Suprapubic skin (tissue), 4 donors: ENCODE measurements at regions not wholly inside any gene's neighbourhood (a gene's known extent, or its start where the extent isn't known, plus 50 kb on each side); places are given as distances from the start of the nearest gene placed in this dataset.

Source experiments
- EP300 ChIP-seq: sonication (generic); formaldehyde crosslinking; IDR thresholded peaks from one replicate; pipeline ENCODE4 v1.6.1; 2017; ENCODE audit warnings: antibody characterized with exemption
- POLR2A ChIP-seq, 2 donors: fragments of 450-650 bp; IDR thresholded peaks; one replicate each; pipeline ENCODE4 v1.6.1; 2017; ENCODE audit warnings: antibody characterized with exemption in 2 of 2, mild to moderate bottlenecking in 2 of 2, moderate library complexity in 2 of 2
- POLR2AphosphoS5 ChIP-seq, 3 donors: sonication (generic); formaldehyde crosslinking; IDR thresholded peaks; one replicate each; pipeline ENCODE4 v1.6.1; 2017; ENCODE audit warnings: antibody characterized with exemption in 3 of 3
- TF ChIP-seq, protein P1 (sequence below), 2 donors: fragments of 200-600 bp in 1 of 2; fragments of 450-650 bp in 1 of 2; sonication (generic) in 1 of 2; IDR thresholded peaks; one replicate each; pipeline ENCODE4 v1.5.1; 2016 to 2019; ENCODE audit warnings: antibody characterized with exemption in 2 of 2, mild to moderate bottlenecking in 1 of 2, moderate library complexity in 1 of 2

DNA sequence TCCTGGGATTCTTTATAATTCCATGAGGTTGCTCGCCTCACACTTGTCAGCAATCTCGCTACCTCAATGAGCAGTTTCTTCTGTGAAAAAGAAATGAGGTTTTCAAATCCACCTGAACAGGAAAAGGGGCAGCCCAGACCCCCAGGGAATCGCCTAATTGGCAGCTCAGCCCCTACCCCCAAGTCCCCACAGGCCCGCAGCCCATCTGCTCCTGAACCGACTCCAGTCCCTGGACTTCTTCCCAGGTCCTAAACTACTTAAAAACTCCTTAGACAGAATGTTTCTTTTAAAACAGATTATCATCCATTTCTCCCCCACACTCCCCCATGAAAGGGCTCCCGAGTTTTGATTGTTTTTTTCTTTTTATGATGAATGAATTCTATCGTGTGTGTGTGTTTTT, 89.8 kb downstream of the PMP22 start:
- TF ChIP-seq, protein P1, sequence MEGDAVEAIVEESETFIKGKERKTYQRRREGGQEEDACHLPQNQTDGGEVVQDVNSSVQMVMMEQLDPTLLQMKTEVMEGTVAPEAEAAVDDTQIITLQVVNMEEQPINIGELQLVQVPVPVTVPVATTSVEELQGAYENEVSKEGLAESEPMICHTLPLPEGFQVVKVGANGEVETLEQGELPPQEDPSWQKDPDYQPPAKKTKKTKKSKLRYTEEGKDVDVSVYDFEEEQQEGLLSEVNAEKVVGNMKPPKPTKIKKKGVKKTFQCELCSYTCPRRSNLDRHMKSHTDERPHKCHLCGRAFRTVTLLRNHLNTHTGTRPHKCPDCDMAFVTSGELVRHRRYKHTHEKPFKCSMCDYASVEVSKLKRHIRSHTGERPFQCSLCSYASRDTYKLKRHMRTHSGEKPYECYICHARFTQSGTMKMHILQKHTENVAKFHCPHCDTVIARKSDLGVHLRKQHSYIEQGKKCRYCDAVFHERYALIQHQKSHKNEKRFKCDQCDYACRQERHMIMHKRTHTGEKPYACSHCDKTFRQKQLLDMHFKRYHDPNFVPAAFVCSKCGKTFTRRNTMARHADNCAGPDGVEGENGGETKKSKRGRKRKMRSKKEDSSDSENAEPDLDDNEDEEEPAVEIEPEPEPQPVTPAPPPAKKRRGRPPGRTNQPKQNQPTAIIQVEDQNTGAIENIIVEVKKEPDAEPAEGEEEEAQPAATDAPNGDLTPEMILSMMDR (IDR thresholded peaks at IDR 0.05): no peak
- no peak for TF ChIP-seq EP300
- TF ChIP-seq POLR2A (IDR thresholded peaks at IDR 0.05): no peak
- TF ChIP-seq POLR2AphosphoS5 (IDR thresholded peaks at IDR 0.05): no peak
